Fibroblast of skin of left quadriceps (primary cell): ENCODE measurements at regions not wholly inside any gene's neighbourhood (a gene's known extent, or its start where the extent isn't known, plus 50 kb on each side); places are given as distances from the start of the nearest gene placed in this dataset.
A peak's percentile ranks its signal among the peaks of the same experiment; 100 is the strongest.
"Not testable (repeated sequence)": the region's sequence is repeated elsewhere in the genome, so short reads cannot be mapped to it uniquely, and the experiment has no call there.

ENCODE experiments used
- DNase-seq, 2 experiments: peaks; one replicate each; pipeline ENCODE4 v3.0.0-alpha.2; 2013; ENCODE audit warnings: low read depth in 2 of 2

DNA sequence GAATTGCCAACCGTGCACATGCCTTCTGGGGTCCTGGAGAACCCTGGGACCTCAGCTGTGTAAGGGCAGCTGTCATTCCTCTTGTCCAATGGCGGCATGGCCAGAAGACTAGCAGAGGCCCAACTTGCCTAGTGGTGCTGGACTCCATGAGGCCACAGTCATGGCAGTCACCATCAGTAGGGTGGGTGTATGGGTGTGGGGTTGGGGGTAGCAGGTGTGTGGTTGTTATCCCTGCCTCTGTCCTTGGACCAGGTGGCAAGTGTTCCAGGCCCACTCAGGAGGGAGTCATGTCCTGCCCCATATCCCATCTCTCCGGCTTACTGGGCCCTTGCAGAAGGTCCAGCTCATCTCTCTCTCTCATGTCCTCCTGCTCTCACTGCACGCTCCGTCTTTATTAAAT lies 1596.2 kb downstream of the MRPL39 start:
- DNase-seq = no peak

DNA sequence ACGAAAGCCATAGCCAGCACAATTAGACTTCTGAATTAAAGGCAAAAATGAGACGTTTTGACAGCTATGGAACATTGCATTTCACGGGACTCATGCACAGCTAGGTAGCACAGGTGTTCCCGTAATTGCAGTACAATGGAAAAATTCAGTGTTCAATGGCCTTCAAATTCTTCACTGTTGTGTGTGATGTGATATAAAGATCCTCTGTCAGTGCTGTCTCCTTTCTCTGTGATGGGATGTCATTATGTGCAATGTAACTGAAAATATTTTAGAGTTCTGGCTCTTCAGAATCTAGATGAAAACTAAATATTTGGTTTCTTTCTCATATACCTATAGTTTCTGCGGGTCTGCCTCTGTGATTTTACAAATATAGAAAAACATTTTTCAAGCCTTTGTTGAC lies 1599.7 kb downstream of the MRPL39 start:
- DNase-seq = no peak

DNA sequence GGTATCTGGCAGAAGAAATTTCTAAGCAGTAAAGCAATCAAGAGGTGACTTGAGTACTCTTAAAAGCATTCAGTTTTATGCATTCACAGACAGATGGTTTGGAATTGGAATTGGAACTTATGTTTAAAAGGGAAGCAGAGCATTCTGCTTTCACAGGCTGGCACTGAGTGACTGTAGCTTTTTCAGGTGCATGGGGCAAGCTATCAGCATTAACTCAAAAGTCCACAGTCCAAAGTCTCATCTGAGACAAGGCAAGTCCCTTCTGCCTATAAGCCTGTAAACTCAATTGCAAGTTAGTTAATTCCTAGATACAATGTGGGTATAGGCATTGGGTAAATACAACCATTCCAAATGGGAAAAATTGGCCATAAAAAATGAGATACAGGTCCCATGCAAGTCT lies 1620.3 kb downstream of the MRPL39 start:
- DNase-seq = no peak

DNA sequence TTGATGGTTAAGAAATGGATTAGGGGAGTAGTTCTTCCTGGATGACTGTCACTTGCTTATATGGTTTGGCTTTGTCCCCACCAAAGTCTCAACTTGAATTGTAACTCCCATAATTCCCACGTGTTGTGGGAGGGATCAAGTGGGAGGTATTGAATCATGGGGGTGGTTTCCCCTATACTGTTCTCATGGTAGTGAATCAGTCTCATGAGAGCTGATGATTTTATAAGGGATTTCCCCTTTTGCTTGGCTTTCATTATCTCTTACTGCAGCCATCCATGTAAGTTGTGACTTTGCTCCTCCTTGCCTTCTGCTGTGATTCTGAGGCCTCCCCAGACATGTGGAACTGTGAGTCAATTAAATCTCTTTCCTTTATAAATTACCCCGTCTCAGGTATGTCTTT lies 1621.1 kb downstream of the MRPL39 start:
- no peak for DNase-seq

DNA sequence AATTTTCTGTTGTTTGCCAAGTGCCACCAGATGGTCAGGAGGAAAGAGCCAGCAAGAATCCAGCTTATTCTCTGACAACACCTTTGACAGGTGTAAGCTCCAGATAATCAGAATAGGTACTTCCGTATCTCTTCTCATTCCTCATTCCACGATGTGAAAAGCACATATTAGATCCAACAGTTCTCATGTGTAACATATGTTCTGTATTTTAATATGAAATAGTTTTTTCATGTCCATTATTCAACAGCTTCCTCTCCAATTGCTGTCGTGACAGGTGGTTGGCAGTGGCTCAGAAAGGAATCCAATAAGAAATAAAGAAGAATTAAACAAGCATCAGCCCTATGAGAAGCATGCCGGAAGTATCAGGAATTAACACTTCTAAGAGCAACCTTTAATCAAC lies 1624.7 kb downstream of the MRPL39 start:
- no peak for DNase-seq

DNA sequence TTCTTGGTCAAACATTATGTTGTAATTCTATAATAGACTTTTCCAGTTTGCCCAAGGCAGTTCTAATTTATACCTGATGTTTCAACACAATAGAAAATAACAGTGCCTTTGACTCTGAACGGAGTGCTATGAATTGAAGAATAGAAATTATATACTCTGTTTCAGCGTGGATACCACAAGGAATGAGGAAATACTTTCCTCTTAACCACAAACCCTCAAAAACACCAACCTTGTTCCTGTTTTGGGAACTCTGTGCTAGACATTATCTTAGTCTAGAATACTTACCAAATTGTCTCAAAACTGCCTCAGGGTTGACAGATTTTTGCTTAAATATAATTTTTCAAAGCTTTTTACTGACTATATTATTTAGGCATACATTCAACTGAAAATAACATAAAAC lies 1629.3 kb downstream of the MRPL39 start:
- no peak for DNase-seq

DNA sequence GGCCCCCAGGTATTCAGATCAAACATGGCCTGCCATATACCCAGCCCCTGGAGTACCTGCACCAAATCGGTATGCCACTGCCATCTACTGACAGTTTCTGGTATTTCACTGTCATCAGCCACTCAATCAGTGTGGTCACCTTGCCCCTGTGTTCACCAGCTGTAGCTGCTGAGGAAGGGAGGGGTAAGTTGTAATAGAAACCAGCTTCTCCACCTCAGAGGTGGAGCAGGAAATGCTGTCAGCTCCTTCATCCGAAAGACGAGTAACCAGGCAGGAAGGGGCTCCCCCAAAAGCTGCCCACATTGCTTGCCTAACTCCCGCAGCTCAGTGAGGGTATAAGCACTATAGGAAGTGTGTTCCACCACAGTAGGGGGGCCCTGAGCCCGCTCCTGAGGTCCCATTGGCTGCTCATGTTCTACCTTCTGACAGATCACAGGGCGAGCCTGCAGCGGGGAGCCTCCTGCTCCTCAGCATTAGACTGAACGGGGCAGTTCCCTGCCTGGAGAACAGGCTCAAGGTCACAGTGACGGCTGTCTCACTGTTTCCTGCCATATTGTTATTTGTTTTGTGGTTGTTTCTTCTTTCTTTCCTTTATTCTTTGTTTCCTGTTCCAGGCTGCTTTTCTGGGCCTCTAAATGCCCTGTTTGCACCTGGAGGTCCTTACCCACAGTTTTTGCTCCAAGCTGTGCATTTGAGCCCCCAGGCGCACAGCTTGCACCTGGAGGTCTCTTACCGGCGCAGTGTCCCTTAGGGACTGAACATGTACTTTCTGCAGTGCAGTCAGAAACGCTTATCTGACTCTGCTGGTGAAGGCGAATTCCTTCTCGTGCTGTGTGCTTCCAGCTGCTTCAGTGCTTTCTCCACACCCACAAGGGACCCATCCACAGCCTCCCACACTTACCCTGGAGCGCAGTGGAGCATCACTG lies 1638.3 kb downstream of the MRPL39 start:
- no peak for DNase-seq

DNA sequence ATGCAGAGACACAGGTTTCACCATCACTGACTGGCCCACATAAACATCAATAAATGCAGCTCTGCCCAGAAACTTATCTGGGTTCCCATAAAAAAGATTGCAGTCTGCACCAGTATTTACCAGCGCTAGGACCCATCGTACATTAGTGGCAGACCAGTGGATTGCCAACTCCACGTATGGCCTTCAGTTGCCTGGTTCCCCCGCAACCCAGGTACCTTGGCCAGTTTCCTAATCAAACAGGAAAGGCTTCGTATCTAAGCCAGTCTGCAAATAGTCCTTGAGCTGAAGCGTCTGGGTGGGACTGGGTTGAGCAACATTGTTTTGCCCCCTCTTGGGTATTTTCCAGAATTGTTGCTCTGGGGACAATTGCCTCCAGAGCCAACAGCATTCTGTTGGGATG lies 1639.3 kb downstream of the MRPL39 start:
- DNase-seq = no peak

DNA sequence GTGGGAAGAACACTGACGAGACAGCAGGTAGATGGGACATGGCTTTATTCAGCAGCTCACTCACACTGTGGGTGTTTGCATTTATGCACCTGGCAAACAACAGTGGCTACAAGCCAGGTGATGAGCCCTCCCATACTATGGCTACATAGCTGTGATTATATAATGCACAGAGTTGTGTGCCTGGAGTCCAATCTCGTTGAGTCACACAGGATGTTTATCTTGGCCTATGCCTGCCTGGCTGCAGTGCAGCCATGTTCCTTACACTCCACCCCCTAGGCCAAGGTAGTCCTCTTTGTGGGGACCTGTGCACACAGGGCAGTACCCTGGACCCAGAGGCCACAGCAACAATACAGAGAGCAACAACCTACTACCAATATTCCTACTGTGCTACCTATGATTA lies 1643.8 kb downstream of the MRPL39 start:
- DNase-seq = no peak

DNA sequence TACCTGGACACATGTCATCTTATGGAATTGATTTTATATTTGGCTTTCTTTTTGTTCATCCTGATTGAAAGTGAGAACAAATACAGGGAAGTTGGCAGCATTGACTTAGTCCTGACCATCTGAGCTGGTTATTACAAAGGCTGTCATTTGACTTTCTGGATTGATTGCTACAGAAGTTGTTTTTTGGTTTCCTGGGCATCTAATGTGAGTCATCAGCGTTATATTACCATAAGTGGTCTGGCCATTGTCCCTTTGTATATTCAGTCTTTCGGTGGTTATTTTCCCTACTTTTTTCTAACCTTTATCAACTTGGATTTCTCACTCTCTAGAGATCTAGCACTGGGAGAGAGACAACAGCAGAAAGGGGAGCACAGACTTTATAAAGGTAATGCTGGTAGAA lies 1646.5 kb downstream of the MRPL39 start:
- no peak for DNase-seq

DNA sequence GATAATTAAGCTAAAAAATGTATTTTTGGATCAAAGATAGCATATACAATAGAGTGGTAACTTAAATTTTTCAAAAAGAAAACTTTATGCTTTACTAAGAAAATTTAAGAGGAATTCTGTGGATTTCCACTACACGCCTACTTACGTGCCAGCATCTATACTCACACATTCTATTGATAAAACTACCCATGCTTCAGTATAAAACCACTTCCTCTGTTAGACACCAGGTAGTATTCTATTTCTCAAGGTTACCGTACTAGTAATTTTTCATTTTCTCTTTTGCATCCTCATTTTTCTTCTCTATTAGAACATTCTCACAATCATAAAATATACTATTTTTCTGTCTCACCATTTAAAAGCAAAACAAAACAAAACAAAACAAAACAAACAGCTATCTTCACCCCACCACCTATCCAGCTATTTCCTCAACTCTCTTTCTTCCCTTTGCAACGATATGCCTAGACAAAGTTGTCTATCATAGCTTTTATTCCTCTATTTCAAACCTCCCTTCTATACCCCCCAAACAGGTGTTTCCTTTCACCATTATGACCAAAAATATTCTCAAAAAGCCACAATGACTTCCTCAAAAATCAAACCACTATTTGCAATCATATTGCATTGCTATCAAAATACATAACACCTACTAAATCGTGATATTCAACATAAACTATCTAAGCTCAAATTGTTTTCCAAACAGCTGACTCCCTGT lies 1652.0 kb downstream of the MRPL39 start:
- DNase-seq = no peak

DNA sequence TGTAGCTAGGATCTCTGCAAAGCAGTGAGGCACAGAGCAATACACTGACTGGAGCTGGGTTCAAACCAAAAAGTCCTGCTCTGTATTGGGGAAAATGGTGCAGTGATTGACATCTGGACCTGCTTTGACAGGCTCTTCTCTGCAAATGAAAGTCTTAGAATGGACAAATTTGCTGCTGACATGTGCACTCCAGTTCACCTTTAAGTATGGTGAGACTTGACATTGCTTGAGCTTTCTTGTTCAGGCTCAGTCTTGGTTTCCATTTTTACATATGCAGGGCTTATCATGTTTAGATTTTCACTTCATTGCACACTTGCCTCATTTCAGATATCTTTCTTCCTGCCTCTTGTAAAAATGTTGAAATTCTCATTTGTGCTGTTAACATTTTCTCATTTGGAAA lies 1655.0 kb downstream of the MRPL39 start:
- no peak for DNase-seq

DNA sequence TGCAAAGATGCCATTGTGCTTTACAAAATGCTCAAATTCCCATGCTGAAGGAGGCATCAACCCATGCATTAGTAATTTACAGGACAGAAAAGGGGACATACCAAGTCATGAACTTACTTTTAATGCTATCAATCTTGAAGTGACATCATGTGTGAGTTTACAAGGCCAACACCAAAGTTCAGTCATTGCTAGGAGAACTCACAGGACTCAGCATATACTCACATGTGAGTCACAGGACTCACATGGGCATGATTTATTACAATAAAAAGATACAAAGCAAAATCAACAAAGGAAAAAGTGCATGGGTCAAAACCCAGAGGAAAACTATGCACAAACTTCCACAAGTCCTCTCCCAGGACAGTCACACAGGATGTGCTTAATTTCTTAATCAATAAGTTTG lies 1656.0 kb downstream of the MRPL39 start:
- no peak for DNase-seq

DNA sequence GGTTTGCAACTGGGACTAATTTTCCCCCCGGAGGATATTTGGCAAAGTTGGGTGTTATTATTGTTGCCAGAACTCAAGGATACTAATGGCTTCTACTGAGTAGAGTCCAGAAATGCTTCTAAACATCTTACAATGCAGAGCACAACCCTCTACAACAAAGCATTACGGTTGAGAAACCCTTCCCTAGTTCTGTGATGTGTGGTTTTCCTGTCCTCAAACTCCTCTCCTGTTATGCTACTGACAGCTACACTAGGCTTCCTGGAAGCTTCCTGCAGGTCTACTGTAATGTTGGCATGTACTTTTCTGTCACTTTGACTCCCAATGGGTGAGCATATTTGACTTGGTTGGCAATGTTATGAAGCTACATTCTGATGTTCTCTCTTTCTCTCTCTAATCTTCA lies 1656.9 kb downstream of the MRPL39 start:
- DNase-seq = no peak

DNA sequence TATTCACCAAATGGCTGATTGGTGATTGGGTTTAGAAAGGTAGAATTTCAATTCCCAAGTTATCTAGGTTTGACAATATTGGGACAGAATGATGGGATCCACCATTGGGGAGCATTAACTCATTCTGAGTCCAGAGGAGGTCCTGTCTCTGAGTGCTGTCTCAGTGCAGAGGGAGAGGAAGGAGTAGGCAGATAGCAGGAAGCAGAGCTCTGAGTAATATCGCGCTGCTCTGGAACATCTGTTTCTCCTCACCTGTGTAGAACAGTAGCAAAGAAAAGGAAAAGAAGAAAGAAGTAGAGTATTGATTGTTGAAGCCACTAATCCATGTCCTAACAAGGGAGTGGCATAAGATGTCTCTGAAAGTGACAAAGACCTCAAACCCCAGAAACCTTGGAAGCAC lies 1657.8 kb downstream of the MRPL39 start:
- DNase-seq = no peak

DNA sequence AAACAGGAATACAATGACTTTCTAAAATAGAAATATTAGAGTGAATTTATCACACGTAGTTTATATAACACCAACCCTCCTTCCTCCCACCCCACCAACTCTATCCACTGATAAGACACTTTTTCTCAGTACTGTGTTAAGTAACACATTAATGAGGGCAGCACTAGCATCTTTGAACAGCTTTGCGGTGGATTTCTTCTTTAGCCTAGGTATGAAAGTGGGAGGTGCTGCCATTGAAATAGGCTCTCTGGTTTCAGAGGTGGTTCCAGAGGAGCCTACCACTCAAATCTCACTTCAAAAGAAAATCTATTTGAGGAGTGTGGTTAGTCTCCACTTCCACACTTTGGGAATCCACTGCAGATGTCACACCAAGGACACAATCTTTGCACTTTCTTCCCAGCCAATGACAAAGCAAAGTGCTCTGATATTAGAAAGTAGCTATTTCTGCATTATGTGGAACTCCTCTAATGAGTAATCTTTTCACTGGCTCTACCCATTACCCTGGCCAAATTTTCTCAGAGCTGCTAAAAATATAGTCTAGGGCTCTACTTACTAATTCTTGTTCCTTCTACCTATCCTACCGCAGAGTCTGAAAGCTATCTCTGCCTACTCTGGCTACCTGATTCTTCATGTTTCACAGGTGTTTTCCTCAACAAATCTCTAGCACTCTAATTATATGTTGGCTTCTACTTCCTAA lies 1667.8 kb downstream of the MRPL39 start:
- DNase-seq = no peak

DNA sequence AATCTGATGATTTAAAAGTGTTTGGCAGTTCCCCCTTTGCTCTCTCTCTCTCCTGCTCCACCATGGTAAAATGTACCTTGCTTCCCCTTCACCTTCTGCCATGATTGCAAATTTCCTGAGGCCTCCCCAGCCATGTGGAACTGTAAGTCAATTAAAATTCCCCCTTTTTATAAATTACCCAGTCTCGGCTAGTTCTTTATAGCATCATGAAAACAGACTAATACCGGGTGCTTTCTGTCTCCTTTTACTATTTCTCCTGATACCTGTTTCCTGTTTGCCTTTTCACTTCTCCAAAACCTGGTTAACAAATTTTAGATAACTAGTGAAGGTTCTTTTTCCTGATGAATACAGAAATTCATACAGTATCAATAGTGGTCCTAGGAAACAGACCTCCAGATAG lies 1670.3 kb downstream of the MRPL39 start:
- no peak for DNase-seq

DNA sequence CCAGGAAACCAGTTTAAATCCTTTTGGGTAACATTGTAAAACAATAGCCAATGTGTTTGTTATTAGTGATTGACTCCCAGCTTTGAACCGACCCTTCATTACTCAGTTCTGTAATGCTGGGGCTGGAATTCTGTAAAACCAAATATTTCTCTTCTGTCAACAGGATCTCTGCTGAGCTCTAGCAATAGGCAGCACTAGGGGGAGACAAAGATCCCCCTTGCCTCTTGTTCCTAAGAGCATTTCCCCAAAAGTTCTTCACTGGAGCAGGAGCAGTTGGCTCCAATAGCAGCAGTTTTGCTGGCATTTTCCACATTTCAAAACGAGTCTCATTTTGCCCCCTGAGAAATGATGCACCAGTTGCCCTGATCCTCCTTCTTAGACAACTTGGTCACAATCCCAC lies 1671.1 kb downstream of the MRPL39 start:
- DNase-seq = peak; percentile 3 to 6

DNA sequence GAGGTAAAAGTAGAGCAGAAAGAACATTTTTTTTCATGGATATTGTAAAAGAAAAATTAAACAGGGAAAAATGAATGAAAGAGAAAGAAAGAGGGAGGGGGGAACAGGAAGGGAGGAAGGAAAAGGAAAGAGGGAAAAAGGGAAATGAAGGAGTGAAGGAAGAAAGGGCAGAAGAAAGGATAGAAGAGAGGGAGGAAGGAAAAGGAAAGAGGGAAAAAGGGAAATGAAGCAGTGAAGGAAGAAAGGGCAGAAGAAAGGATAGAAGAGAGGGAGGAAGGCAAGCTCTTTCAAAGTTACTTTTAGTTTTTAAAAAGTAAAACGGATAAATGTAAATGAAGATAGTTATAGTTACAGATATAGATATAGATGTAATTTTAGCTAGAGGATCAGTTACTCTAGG lies 1676.7 kb downstream of the MRPL39 start:
- no peak for DNase-seq

DNA sequence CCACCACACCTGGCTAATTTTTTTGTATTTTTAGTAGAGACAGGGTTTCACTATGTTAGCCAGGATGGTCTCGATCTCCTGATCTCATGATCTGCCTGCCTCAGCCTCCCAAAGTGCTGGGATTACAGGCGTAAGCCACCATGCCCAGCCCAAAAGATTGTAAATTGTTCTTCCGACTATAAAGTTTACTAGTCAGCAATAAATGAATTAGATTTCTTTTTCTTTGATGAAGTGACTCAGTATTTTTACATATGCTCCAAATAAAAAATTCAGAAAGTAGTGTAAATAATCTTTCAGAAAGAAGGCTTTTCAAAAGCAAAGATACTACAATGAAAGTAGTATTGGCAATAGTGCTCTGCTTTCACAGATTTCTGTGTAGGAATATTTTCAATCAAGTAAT lies 1680.9 kb downstream of the MRPL39 start:
- DNase-seq = not testable (repeated sequence)

DNA sequence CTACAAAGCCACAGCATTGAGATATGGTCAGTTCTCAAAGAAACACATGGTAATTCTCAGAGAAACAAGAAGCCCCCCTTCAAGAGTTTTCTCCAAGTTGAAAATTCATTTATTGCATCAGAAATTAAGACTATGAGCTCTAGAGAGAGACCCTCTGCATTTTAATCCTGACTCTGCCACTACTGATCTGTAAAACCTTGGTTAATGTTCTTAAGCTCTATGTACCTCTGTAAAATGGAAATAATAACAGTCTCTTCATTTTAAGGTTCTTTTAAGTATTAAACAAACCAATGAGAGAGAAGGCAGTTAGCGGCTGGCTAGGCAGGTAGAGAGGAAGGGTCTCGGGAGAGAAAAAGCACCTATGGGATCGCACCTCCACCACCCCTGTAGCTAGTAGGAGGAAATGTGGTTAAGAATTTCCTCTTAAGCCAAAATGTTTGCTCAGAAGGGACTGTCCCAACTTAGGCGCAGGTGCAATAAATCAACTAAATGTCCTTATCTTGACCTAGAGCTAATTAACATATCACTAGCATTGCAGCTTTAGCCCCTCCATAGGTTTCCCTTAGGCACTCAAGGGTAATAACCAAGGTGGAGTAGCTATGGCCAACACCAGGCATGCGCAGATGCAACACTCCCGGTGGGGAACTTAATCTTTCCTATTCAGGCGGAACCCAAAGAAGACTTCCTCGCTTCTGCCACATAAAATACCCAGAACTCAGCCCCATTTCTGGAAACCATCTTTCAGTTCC lies 1685.4 kb downstream of the MRPL39 start:
- DNase-seq = no peak

DNA sequence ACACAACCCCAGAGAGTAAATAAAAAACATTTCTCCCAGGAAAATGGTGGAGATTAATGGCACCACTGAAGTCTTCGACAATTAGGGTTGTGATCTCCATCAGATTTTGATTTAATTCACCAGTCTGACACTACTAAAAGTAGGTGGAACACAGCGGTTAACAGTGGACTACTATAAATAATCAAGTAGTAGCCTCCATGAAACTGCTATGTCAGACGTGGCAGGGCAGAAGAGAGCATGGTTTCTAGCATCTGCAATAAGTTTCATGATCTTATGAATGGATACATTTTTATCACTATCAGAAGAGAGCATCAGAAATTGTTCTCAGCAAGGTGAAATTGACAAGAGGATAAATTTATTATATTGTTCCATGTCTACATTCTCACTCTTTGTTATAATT lies 1706.6 kb downstream of the MRPL39 start:
- no peak for DNase-seq
